ENCODE measurements at regions not wholly inside any gene's neighbourhood (a gene's known extent, or its start where the extent isn't known, plus 50 kb on each side); places are given as distances from the start of the nearest gene placed in this dataset.
"Not testable (repeated sequence)": the region's sequence is repeated elsewhere in the genome, so short reads cannot be mapped to it uniquely, and the experiment has no call there.

GRCh38 chr19:30095171-30095570 is 153.1 kb downstream of the URI1 start:
- peak; percentile 9 for DNase-seq
- intact Hi-C loops (cut with micrococcal nuclease): no loop called here

DNA sequence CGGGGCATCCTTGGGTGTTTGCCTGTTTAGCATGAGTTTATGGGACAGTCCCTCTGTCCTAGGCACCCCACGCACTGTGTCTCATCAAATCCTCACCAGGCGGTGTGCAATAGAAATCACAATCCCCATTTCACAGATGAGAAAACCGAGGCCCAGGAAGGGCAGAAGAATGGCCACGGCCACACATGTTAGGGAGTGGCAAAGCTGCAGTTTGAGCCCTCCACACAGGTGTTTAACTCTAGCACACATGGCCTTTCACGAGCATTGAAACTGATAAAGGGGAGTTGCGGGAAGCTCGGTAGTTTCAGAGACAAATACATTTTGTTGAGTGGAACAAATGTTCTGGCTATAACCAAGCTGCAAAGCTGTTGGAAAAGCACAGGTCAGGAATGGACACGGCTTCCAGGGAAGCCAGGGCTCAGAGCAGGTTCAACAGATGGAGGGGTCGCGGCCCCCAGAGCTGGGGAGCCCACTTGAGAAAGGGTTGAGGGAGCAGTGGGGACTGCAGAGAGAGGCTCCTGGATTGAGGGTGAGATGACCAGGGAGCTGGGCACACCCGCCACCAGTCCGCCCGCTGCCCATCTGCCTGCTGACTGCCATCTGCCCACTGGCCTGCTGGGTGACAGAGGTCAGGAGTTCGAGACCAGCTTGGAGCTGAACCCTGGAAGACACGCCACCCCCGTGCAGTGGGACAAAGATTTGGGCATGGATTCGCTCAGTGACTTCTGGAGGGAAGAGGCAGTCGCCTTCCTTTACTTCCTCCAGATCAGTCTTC is 154.7 kb downstream of the URI1 start:
- ATAC-seq (no peak), DNase-seq (peak; percentile 10)
- intact Hi-C loops (cut with micrococcal nuclease): no loop called here

More at GRCh38 chr19:30095171-30095570, 153.1 kb downstream of the URI1 start:
- no peak for ATAC-seq

DNA sequence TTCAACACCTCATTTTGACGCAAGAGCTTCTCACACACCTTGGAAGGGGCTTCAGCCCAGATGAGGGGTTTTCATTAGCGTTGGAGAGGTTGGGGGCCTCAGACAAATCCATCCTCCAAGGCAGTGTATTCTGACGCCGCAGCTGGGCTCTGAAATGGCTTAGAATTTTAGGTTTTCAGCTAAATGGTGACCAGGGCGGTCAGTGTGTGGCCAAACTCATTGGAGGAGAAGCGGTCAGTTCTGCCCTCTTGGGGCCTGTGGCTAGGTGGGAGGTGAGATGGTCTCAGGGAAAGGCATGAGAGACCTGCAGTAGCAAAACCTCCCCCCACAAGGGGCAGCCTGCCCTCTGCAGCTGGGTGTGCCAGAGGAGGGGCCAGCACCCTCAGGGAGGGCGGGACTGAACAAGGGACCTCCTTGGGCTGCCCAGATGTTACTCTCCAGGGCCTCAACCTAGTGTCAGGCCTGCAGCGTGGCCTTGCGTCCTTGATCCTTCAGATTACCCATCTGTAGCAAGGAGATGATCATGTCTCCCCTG is 155.8 kb downstream of the URI1 start:
- intact Hi-C loops (cut with micrococcal nuclease): no loop called here
- DNase-seq (peak; percentile 8), ATAC-seq (no peak)

DNA sequence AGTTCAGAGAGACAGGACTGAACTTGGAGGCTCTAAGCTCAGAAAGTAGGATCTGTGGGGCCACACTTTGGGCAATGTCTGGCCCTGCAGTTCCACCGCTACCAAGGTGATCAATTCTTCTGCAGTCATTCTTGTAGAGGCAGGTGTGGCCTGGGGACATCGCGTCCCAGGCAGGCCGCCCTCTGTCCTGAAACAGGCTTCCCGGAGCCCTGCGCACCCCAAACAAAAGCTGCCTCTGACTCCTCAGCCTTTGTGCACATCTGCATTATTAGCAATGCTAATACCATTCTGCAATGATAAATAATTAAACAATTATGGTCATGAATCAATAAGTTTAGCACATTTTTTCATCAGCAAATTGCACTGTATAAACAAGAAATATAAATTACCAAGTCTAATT is 160.2 kb downstream of the URI1 start:
- ATAC-seq (no peak), DNase-seq (no peak)
- intact Hi-C loops (cut with micrococcal nuclease): no loop called here

- DNase-seq: no peak
- intact Hi-C loops (cut with micrococcal nuclease): no loop called here
- ATAC-seq: no peak
Measured at GRCh38 chr19:30102666-30103065, 160.6 kb downstream of the URI1 start.

DNA sequence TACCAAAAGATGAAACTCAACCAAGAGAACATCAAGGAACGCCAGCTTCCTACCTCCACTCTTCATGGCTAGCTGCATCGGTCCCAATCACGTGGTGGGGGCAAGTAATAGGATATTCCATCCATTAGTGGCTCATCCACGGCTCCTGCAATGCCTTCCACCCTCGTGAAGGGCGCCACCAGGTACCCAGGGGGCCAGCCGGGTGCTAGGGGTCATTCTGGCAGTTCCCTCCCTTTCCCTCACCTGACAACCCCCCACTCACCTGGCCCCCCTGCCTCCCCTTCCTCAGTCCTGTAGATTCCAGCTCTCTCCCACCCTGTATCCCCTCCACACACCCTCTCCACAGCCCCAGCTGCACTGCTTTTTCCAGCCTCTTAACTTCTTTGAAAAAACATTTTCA is 161.9 kb downstream of the URI1 start:
- intact Hi-C loops (cut with micrococcal nuclease): no loop called here
- no peak for DNase-seq
- no peak for ATAC-seq

GRCh38 chr19:30105316-30105715 is 163.3 kb downstream of the URI1 start:
- intact Hi-C loops (cut with micrococcal nuclease): no loop called here
- no peak for DNase-seq
- no peak for ATAC-seq

DNA sequence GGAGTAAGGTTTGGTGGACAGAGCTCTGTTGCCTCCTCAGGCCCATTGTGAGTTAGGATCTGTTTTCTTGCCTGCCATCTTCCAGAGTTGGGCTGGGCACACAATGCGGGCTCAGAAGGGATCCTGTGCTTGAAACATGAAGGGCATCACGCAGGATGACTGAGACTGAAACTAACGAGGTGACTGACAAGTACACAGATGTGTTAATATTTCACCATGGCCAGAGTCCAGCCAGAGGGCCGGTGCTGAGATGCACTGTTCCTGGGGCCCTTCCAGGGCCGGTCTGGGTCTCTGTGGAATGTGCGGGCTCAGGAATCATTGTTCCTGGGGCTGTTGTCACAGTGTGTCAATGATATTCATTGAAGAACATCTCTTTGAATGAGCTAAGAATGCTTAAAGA is 163.7 kb downstream of the URI1 start:
- ATAC-seq (no peak), DNase-seq (no peak)
- intact Hi-C loops (cut with micrococcal nuclease): no loop called here

- ATAC-seq (no peak), DNase-seq (no peak)
- intact Hi-C loops (cut with micrococcal nuclease): no loop called here
Measured at GRCh38 chr19:30106417-30107095, 164.5 kb downstream of the URI1 start.

DNA sequence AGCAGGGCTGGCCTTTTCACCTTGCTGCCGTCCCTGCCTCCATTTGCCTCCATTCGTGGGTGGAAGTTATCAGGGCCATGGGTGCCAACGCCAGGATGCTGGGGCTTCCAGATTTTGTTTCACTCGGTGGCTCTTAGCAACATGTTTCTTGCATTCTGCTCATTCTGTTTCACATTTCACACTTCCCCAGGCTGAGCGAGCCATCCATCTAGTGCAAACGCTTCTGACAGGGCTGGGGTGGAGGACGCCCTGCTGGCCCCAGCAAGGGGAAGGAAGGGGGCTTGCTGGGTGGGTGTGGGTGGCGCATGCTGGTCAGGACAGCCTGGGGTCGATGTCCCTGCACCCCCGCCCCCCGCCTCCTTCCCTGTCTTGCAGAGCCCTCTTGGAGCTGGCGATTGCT is 165.2 kb downstream of the URI1 start:
- intact Hi-C loops (cut with micrococcal nuclease): no loop called here
- ATAC-seq (no peak), DNase-seq (no peak)

GRCh38 chr19:30109565-30109964 is 167.5 kb downstream of the URI1 start:
- intact Hi-C loops (cut with micrococcal nuclease): no loop called here
- DNase-seq (no peak), ATAC-seq (no peak)

DNA sequence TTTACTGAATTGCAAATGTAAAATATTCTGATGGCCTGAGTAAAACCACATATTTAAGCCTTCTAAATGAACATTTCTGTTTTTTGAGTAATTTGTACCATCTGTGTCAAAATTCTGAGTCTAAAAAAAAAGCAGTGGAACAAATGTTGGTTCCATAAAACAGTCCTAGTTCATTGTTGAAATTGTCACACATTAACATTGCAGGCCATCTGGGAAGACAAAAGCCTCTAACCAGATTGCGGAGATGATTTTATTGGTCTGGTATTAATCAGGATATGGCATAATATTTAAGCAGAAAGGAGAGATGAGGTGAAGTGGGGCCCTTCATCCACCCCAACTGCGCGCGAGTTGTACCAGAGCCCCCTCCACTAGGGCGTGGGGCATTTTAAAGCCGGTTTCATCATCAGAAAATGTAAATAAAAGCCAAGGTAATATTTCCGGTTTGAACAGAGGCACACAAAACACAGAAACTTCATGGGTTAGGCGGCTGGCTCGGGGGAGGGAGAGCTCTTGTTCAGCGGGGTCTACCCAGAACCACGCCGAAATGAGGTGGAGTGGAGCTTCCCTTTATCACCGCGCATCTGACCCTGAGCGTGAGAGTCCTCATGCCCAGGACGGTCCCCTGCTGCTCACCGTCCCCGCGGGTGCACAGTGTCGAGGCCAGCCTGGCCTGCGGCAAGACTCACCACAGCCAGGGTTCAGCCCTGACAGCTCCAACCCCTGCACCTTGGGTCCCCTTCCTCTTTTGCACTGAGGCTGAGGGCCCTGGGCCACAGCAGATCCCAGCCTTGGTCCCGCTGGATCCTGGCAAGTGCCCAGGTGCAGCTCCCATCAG is 169.2 kb downstream of the URI1 start:
- intact Hi-C loops (cut with micrococcal nuclease): no loop called here
- ATAC-seq: no peak
- peak; percentile 15 for DNase-seq

DNA sequence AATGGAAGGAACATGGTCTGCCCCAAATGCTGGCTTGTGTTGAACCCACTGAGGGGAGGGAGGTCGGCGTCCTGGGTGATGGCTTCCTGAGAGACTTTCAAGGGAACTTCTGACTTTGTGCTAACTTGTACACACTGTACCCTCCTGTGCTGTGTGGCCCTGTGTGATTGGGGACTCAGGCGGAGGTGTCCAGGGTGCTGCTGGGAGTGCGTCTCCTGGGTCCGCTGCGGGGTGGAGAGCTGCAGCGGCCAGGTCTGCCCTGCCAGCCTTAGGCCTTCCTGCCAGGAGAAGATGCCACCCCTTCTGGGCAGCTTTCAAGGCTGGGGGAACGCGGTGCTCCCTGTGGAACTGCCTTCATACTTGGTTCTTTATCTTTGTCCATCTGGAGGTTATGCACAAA is 170.1 kb downstream of the URI1 start:
- ATAC-seq (no peak), DNase-seq (peak; percentile 18)
- intact Hi-C loops (cut with micrococcal nuclease): no loop called here

DNA sequence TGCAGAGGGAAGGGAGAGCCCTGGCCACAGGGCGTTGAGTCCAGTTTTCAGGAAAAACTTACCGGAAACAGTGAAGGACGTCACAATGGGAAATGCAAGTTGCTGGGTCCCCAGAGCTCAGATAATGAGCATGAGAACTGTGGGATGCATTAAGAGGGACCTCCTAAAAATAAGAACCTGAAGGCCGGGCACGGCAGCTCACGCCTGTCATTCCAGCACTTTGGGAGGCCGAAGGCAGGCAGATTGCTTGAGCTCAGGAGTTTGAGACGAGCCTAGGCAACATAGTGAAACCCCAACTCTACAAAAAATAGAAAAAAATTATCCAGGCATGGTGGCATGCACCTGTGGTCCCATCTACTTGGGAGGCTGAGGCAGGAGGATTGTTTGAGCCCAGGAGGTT is 170.6 kb downstream of the URI1 start:
- intact Hi-C loops (cut with micrococcal nuclease): no loop called here
- ATAC-seq (no peak), DNase-seq (peak; percentile 3)

DNA sequence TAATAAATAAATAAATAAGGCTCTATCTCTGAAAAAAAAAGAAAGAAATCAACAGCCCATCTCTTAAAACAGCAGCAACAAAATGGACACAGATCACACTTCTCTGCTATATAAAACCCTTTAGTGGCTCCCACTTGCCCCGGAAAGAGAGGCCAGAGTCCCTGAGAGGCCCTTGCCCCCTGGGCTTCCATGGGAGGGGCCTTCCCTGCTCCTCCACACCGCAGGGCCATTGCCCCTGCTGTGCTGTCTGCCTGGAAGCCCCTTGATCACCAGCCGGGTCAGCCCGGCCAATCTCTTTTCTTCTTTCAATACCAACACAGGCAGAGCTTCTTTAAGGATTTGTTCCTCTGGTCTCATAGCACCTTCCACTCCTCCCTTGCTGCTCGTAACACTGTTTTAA is 171.1 kb downstream of the URI1 start:
- intact Hi-C loops (cut with micrococcal nuclease): no loop called here
- DNase-seq (no peak), ATAC-seq (no peak)

GRCh38 chr19:30114095-30114494 is 172.1 kb downstream of the URI1 start:
- ATAC-seq; intact Hi-C loops (cut with micrococcal nuclease); DNase-seq: not testable (repeated sequence)

GRCh38 chr19:30115947-30116346 is 173.9 kb downstream of the URI1 start:
- intact Hi-C loops (cut with micrococcal nuclease): no loop called here
- DNase-seq: no peak
- ATAC-seq: no peak

GRCh38 chr19:30116530-30116929 is 174.5 kb downstream of the URI1 start:
- ATAC-seq (no peak), DNase-seq (no peak)
- intact Hi-C loops (cut with micrococcal nuclease): no loop called here

DNA sequence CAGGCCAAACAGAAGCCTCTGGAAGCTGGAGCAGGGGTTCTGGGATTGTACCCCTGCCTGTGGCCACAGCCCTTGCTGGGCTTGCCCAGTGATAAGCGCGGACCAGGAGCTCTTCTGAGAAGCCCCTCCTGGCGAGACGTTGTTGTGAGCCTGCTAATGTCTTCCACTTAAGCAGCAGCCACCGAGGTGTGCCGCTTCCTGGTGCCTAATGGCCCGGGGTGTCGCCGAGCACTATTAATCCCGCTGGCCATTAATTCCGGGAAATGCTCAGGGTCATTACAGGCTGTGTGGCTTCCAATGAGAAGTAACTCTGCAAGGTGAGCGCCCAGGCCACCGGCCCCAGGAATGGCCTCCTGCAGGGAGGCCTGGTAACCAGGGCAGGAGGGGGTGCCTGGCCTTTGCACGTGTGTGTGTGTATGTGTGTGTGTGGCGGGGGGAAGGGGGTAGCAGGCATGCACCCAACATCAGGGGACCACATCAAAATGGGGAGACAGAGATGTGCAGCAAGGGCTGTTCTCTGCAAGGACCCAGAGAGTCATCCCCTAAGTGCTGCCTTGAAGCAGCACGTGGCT is 175.0 kb downstream of the URI1 start:
- DNase-seq: no peak
- intact Hi-C loops (cut with micrococcal nuclease): no loop called here
- ATAC-seq: no peak

All from left ventricle myocardium superior (tissue), 1 donor.